ENCODE measurements at regions not wholly inside any gene's neighbourhood (a gene's known extent, or its start where the extent isn't known, plus 50 kb on each side); places are given as distances from the start of the nearest gene placed in this dataset.

DNA sequence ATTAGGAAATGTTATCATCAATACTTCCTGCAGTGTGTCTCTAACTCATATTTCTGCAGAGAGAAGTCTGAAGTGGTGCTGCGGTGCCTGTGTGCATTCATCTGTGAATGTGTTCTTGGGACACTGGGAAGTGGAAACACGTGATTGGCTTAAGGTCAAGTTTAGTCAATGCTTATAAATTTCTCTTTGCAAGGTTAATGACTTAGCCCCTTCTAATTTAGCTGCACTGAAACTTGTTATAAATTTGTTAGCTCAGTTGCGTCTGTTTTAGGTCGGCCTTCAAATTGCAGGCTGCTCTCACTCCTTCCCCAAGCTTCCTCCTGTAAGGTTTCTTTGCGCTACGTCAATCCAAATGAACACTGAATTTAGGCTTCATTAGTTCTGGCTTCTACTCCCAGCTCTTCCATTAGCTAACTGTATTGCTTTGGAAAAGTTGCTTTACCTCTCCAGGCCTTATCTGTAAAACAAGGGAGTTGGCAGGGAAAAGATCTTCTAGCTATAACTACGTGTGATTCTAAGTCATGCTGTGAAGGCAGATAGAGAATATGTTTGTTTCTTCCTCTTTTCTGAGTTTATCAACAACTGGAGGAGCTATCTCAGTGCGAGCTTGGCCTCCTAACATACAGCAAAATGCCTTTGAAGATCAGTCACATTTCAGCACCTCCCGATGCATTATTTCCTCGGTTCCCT lies 341.8 kb downstream of the NFIB start:
- Histone ChIP-seq H3K4me2 (no peak overlapping the region), H3K27ac (no peak overlapping the region), H3K4me1 (no peaks in the 10 kb centered on the region), H3K4me3 (no peak overlapping the region), H3K9me3 (no peaks in the 10 kb centered on the region)
- TF ChIP-seq, protein P1, sequence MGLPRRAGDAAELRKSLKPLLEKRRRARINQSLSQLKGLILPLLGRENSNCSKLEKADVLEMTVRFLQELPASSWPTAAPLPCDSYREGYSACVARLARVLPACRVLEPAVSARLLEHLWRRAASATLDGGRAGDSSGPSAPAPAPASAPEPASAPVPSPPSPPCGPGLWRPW (IDR thresholded peaks at IDR 0.05), result no peak
- ChIA-PET CTCF (no interaction called here), POLR2A (no interaction called here)
- ATAC-seq (no peak), FAIRE-seq (no peak), DNase-seq (ENCODE audit: low read depth in 1 of 2, low spot score in 1 of 2) (no peak)
- 78% methylated on average over 10 of the region's 10 CpGs for WGBS (ENCODE audit: missing lambda C conversion rate)

DNA sequence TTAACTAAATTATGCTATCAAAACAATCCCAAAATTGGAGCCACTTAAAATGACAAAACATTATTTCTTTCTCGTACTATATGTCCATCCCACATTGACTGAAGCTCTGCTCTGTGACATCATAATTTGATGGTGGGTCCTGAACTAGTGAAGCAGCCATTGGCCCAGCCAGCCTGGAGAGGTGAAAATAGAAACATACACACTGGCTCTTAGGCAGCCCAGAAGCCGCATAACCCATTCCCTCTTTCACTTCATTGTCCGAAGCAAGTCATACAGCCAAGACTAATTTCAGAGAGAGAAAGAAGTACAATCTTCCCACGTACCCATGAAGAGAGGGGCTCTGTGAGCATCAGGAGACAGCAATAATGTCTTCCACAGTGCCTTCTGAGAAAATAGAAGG lies 342.5 kb downstream of the NFIB start:
- ChIA-PET CTCF (no interaction called here), POLR2A (no interaction called here)
- 74% methylated on average over 4 of the region's 4 CpGs for WGBS (ENCODE audit: missing lambda C conversion rate)
- TF ChIP-seq, protein P2, sequence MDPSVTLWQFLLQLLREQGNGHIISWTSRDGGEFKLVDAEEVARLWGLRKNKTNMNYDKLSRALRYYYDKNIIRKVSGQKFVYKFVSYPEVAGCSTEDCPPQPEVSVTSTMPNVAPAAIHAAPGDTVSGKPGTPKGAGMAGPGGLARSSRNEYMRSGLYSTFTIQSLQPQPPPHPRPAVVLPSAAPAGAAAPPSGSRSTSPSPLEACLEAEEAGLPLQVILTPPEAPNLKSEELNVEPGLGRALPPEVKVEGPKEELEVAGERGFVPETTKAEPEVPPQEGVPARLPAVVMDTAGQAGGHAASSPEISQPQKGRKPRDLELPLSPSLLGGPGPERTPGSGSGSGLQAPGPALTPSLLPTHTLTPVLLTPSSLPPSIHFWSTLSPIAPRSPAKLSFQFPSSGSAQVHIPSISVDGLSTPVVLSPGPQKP (IDR thresholded peaks at IDR 0.05; ENCODE audit: low read depth, low read length), result no peak
- TF ChIP-seq JUNB (IDR thresholded peaks at IDR 0.05), result no peak
- TF ChIP-seq NFE2L2 (conservative IDR thresholded peaks at IDR 0.05; ENCODE audit: low read length), result no peak
- TF ChIP-seq EP300 (IDR thresholded peaks at IDR 0.05), result no peak
- no peak for TF ChIP-seq HOXB5 (CRISPR knock-in tag; IDR thresholded peaks at IDR 0.05)
- no peak for TF ChIP-seq TFCP2L1 (CRISPR knock-in tag; IDR thresholded peaks at IDR 0.05)
- TF ChIP-seq, protein P3, sequence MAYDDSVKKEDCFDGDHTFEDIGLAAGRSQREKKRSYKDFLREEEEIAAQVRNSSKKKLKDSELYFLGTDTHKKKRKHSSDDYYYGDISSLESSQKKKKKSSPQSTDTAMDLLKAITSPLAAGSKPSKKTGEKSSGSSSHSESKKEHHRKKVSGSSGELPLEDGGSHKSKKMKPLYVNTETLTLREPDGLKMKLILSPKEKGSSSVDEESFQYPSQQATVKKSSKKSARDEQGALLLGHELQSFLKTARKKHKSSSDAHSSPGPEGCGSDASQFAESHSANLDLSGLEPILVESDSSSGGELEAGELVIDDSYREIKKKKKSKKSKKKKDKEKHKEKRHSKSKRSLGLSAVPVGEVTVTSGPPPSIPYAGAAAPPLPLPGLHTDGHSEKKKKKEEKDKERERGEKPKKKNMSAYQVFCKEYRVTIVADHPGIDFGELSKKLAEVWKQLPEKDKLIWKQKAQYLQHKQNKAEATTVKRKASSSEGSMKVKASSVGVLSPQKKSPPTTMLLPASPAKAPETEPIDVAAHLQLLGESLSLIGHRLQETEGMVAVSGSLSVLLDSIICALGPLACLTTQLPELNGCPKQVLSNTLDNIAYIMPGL (CRISPR knock-in tag; IDR thresholded peaks at IDR 0.05; ENCODE audit: borderline replicate concordance), result no peak
- TF ChIP-seq RNF2 (IDR thresholded peaks at IDR 0.05; ENCODE audit: borderline replicate concordance, low read depth), result no peak
- no peak for TF ChIP-seq BHLHE40 (IDR thresholded peaks at IDR 0.05; ENCODE audit: low read depth, low read length)
- no peak for TF ChIP-seq CBX2 (IDR thresholded peaks at IDR 0.05; ENCODE audit: borderline replicate concordance, low read depth)
- TF ChIP-seq, protein P4, sequence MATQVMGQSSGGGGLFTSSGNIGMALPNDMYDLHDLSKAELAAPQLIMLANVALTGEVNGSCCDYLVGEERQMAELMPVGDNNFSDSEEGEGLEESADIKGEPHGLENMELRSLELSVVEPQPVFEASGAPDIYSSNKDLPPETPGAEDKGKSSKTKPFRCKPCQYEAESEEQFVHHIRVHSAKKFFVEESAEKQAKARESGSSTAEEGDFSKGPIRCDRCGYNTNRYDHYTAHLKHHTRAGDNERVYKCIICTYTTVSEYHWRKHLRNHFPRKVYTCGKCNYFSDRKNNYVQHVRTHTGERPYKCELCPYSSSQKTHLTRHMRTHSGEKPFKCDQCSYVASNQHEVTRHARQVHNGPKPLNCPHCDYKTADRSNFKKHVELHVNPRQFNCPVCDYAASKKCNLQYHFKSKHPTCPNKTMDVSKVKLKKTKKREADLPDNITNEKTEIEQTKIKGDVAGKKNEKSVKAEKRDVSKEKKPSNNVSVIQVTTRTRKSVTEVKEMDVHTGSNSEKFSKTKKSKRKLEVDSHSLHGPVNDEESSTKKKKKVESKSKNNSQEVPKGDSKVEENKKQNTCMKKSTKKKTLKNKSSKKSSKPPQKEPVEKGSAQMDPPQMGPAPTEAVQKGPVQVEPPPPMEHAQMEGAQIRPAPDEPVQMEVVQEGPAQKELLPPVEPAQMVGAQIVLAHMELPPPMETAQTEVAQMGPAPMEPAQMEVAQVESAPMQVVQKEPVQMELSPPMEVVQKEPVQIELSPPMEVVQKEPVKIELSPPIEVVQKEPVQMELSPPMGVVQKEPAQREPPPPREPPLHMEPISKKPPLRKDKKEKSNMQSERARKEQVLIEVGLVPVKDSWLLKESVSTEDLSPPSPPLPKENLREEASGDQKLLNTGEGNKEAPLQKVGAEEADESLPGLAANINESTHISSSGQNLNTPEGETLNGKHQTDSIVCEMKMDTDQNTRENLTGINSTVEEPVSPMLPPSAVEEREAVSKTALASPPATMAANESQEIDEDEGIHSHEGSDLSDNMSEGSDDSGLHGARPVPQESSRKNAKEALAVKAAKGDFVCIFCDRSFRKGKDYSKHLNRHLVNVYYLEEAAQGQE (IDR thresholded peaks at IDR 0.05), result no peak
- no peak for TF ChIP-seq JUN (IDR thresholded peaks at IDR 0.05)
- no peak overlapping the region for H3K4me3 ChIP-seq
- DNase-seq (ENCODE audit: low read depth in 1 of 2, low spot score in 1 of 2) (no peak), FAIRE-seq (no peak), ATAC-seq (no peak)
- no peaks in the 10 kb centered on the region for H3K4me1 ChIP-seq
- no peak overlapping the region for H3K4me2 ChIP-seq
- no peak overlapping the region for H3K27ac ChIP-seq
- no peaks in the 10 kb centered on the region for H3K9me3 ChIP-seq

DNA sequence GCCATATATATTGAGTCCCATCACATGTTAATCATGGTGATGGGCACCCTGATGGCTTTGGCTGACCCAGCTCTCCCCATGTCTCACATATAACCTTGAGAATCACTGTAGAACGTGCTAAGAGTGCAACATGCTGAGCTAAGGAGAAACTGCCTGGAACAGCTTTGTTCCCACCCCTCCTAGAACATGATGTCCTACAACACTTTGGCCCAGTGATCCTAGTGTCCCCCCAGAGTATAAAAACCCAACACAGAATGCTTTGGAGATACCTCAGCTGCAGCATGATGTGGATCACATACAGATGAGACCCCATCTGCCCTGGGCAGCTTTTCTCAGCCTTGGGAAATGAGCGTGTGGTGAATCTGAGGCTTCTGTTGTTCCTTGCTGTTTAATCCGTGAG lies 343.5 kb downstream of the NFIB start:
- no peak overlapping the region for H3K4me2 ChIP-seq
- CTCF ChIA-PET, result interaction anchor here (0.9 kb wide), 1 partner anchor 285 kb away, joined by 3 read pairs; no protein-coding TSS in a partner anchor

More for the DNA sequence above, 343.5 kb downstream of the NFIB start:
- FAIRE-seq (no peak), ATAC-seq (no peak), DNase-seq (ENCODE audit: low read depth in 1 of 2, low spot score in 1 of 2) (no peak)
- WGBS (ENCODE audit: missing lambda C conversion rate), result 70% methylated on average over 3 of the region's 3 CpGs
- H3K4me1 ChIP-seq, result no peaks in the 10 kb centered on the region
- no peaks in the 10 kb centered on the region for H3K9me3 ChIP-seq
- TF ChIP-seq SMC3 (IDR thresholded peaks at IDR 0.05) (no peak), CHD2 (IDR thresholded peaks at IDR 0.05; ENCODE audit: low read length, partially characterized antibody) (no peak), RARB (CRISPR knock-in tag; IDR thresholded peaks at IDR 0.05) (no peak), POLR2A (IDR thresholded peaks at IDR 0.05; ENCODE audit: low read length) (no peak), CHD4 (IDR thresholded peaks at IDR 0.05; ENCODE audit: borderline replicate concordance) (no peak), RNF2 (IDR thresholded peaks at IDR 0.05; ENCODE audit: borderline replicate concordance, low read depth) (no peak), HOXB13 (CRISPR knock-in tag; IDR thresholded peaks at IDR 0.05; ENCODE audit: low read depth) (no peak), ESRRA (IDR thresholded peaks at IDR 0.05; ENCODE audit: borderline replicate concordance, low read length) (no peak)
- TF ChIP-seq, protein P5, sequence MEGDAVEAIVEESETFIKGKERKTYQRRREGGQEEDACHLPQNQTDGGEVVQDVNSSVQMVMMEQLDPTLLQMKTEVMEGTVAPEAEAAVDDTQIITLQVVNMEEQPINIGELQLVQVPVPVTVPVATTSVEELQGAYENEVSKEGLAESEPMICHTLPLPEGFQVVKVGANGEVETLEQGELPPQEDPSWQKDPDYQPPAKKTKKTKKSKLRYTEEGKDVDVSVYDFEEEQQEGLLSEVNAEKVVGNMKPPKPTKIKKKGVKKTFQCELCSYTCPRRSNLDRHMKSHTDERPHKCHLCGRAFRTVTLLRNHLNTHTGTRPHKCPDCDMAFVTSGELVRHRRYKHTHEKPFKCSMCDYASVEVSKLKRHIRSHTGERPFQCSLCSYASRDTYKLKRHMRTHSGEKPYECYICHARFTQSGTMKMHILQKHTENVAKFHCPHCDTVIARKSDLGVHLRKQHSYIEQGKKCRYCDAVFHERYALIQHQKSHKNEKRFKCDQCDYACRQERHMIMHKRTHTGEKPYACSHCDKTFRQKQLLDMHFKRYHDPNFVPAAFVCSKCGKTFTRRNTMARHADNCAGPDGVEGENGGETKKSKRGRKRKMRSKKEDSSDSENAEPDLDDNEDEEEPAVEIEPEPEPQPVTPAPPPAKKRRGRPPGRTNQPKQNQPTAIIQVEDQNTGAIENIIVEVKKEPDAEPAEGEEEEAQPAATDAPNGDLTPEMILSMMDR (IDR thresholded peaks at IDR 0.05), result no peak
- TF ChIP-seq, protein P6, sequence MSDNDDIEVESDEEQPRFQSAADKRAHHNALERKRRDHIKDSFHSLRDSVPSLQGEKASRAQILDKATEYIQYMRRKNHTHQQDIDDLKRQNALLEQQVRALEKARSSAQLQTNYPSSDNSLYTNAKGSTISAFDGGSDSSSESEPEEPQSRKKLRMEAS (IDR thresholded peaks at IDR 0.05), result no peak
- 0 out of 6 replicates have a peak overlapping the region, but pooled peaks of 1 of the 2 experiments have one; percentile 8 for H3K27ac ChIP-seq
- no peak overlapping the region for H3K4me3 ChIP-seq
- POLR2A ChIA-PET, result no interaction called here

All from A549 (cell line).